Gastrocnemius medialis (tissue), 4 donors: ENCODE measurements at regions not wholly inside any gene's neighbourhood (a gene's known extent, or its start where the extent isn't known, plus 50 kb on each side); places are given as distances from the start of the nearest gene placed in this dataset.
"Not testable (repeated sequence)": the region's sequence is repeated elsewhere in the genome, so short reads cannot be mapped to it uniquely, and the experiment has no call there.

Experiments
- ATAC-seq, 2 donors: fragments of 150-250 bp; one replicate each; pipeline ENCODE4 v1.9.1; 2016
- DNase-seq, 2 donors: peaks; one replicate each; pipeline ENCODE4 v3.0.0-alpha.2; 2019
- H3K27ac ChIP-seq, 4 donors: fragments of 200-600 bp; sonication (generic); 1 replicate in 1 of 4; 2 replicates in 3 of 4; pipeline ENCODE4 v1.5.1; 2016 to 2018; ENCODE audit warnings: mild to moderate bottlenecking in 2 of 4, moderate library complexity in 1 of 4
- H3K27me3 ChIP-seq, 3 donors: fragments of 200-600 bp; sonication (generic) in 2 of 3; 1 replicate in 1 of 3; 2 replicates in 2 of 3; pipeline versions ENCODE4 v1.5.1 to v1.6.0; 2016 to 2019; ENCODE audit warnings: mild to moderate bottlenecking in 1 of 3, moderate library complexity in 1 of 3
- H3K36me3 ChIP-seq, 2 donors: fragments of 200-600 bp; sonication (generic) in 1 of 2; one replicate each; pipeline ENCODE4 v1.5.1; 2017 to 2018
- H3K4me1 ChIP-seq, 2 donors: fragments of 200-600 bp; sonication (generic) in 1 of 2; one replicate each; pipeline ENCODE4 v1.5.1; 2016 to 2017; ENCODE audit warnings: mild to moderate bottlenecking in 2 of 2
- H3K4me3 ChIP-seq, 4 donors: fragments of 200-600 bp; sonication (generic) in 3 of 4; 1 replicate in 1 of 4; 2 replicates in 3 of 4; pipeline ENCODE4 v1.5.1; 2016 to 2019; ENCODE audit warnings: mild to moderate bottlenecking in 2 of 4
- H3K9me3 ChIP-seq, 3 donors: fragments of 200-600 bp; sonication (generic) in 2 of 3; 1 replicate in 1 of 3; 2 replicates in 2 of 3; pipeline ENCODE4 v1.5.1; 2016 to 2019
- CTCF ChIP-seq, 5 experiments: fragments of 450-650 bp in 3 of 5; fragments of 200-600 bp in 2 of 5; sonication (generic) in 2 of 5; IDR thresholded peaks in 4 of 5; conservative IDR thresholded peaks in 1 of 5; 1 replicate in 4 of 5; 2 replicates in 1 of 5; pipeline ENCODE4 v1.5.1; 2016 to 2019; ENCODE audit warnings: antibody characterized with exemption in 5 of 5, mild to moderate bottlenecking in 3 of 5, moderate library complexity in 3 of 5
- POLR2A ChIP-seq, 2 donors: fragments of 450-650 bp; IDR thresholded peaks; one replicate each; pipeline ENCODE4 v1.6.1; 2017; ENCODE audit warnings: antibody characterized with exemption in 2 of 2, mild to moderate bottlenecking in 2 of 2, moderate library complexity in 2 of 2
- in situ Hi-C, 4 donors: fragments of 200-750 bp; cut with MboI; loops; one replicate each; pipeline versions ENCODE4 v1.15.0 to v1.8.0; 2017; ENCODE audit warnings: low sequenced_read_pairs in 4 of 4
- intact Hi-C: fragments of 100-400 bp; cut with DNase I; formaldehyde crosslinking; loops from one replicate; pipeline ENCODE4 v1.15.1; 2023; ENCODE audit warnings: low total_unique reads

DNA sequence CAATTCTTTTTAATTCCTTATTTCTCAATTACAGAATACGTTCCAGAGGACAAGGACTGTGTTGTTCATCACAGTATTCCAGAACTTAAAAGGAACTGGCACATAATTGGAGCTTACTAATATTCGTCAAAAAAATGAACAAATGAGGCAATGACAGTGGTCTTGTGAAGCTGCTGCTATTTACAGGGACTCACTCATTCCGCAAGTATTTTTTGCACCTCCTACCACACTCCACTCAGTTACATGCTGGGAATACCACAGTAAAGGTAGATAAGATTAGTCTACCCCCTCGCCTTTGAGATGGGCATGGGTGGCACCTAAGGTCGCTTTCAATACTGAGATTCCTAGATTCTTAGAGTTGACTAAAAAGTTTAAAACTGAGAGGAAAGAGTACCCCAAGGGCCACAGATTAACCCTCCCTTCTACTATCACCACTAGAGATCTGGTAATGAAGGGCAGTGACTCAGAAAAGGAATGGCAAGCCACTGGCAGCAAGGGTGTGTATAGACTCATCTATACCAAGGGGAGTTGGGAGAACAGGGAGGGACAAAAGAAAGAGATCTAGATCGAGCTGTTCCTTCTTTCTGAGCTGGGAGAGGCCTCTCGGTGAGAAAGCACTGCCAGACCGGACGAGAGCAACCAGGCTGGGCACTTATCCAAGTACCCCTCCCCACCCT, 85.0 kb downstream of the RPL27A start:
- Histone ChIP-seq H3K27me3 (no peaks in the 10 kb centered on the region), H3K36me3 (no peaks in the 10 kb centered on the region), H3K4me1 (peaks cover 43 to 45% of the 10 kb centered on the region in 2 donors), H3K4me3 (no peak overlapping the region), H3K27ac (peak overlapping the region; percentile 35 to 69 (median 40)), H3K9me3 (no peaks in the 10 kb centered on the region)
- TF ChIP-seq POLR2A (IDR thresholded peaks at IDR 0.05) (no peak), CTCF (IDR thresholded peaks at IDR 0.05 in 4 of 5, conservative IDR thresholded peaks at IDR 0.05 in 1 of 5) (no peak)
- DNase-seq = no peak
- intact Hi-C loops = no loop called here
- in situ Hi-C loops = no loop called here
- ATAC-seq = peak; percentile 31 to 53

- Histone ChIP-seq H3K36me3 (no peaks in the 10 kb centered on the region), H3K27ac (peak overlapping the region; percentile 29 to 69 (median 46)), H3K27me3 (no peaks in the 10 kb centered on the region), H3K9me3 (no peaks in the 10 kb centered on the region), H3K4me1 (peaks cover 43 to 45% of the 10 kb centered on the region in 2 donors), H3K4me3 (no peak overlapping the region)
- intact Hi-C loops = no loop called here
- ATAC-seq (peak; percentile 74 to 75), DNase-seq (no peak)
- in situ Hi-C loops = no loop called here
- TF ChIP-seq CTCF (IDR thresholded peaks at IDR 0.05 in 4 of 5, conservative IDR thresholded peaks at IDR 0.05 in 1 of 5) = peak in 1 of 5 experiments; percentile 17
- TF ChIP-seq POLR2A (IDR thresholded peaks at IDR 0.05) = no peak
These were observed 86.2 kb downstream of the RPL27A start for GRCh38 chr11:8768625-8769333.

- DNase-seq (no peak), ATAC-seq (no peak)
- intact Hi-C loops = no loop called here
- TF ChIP-seq POLR2A (IDR thresholded peaks at IDR 0.05) = no peak
- no peak for TF ChIP-seq CTCF (IDR thresholded peaks at IDR 0.05 in 4 of 5, conservative IDR thresholded peaks at IDR 0.05 in 1 of 5)
- Histone ChIP-seq H3K27me3 (no peaks in the 10 kb centered on the region), H3K9me3 (no peaks in the 10 kb centered on the region), H3K4me1 (peaks cover 56 to 57% of the 10 kb centered on the region in 2 donors), H3K36me3 (no peaks in the 10 kb centered on the region), H3K4me3 (no peak overlapping the region), H3K27ac (peak overlapping the region in 2 of 4 donors; percentile 33 to 75)
- in situ Hi-C loops = no loop called here
These were observed 90.3 kb downstream of the RPL27A start for GRCh38 chr11:8772571-8773519.

- Histone ChIP-seq H3K27ac (peak overlapping the region in 2 of 4 donors; percentile 17 to 75), H3K4me1 (peaks cover 57 to 59% of the 10 kb centered on the region in 2 donors), H3K9me3 (no peaks in the 10 kb centered on the region), H3K36me3 (no peaks in the 10 kb centered on the region), H3K27me3 (no peaks in the 10 kb centered on the region), H3K4me3 (no peak overlapping the region)
- intact Hi-C loops = no loop called here
- TF ChIP-seq CTCF (IDR thresholded peaks at IDR 0.05 in 4 of 5, conservative IDR thresholded peaks at IDR 0.05 in 1 of 5) (no peak), POLR2A (IDR thresholded peaks at IDR 0.05) (no peak)
- no peak for DNase-seq
- in situ Hi-C loops = no loop called here
- ATAC-seq = no peak
These were observed 91.4 kb downstream of the RPL27A start for GRCh38 chr11:8773916-8774539.

- intact Hi-C loops, H3K27me3 ChIP-seq, ATAC-seq, DNase-seq, in situ Hi-C loops, H3K4me3 ChIP-seq, H3K36me3 ChIP-seq, H3K9me3 ChIP-seq: not testable (repeated sequence)
- Histone ChIP-seq H3K4me1 (peaks cover 60 to 61% of the 10 kb centered on the region in 2 donors), H3K27ac (peak overlapping the region in 3 of 4 donors; percentile 0 to 75 (median 53))
These were observed 92.3 kb downstream of the RPL27A start for GRCh38 chr11:8774916-8775315.
